Ureter (tissue), 1 donor: ENCODE measurements at regions not wholly inside any gene's neighbourhood (a gene's known extent, or its start where the extent isn't known, plus 50 kb on each side); places are given as distances from the start of the nearest gene placed in this dataset.

ENCODE experiments used
- DNase-seq: peaks from one replicate; pipeline ENCODE4 v3.0.0-alpha.2; 2020; ENCODE audit warnings: low spot score
- donor health status: DM: yes; HTN: yes; CAD: no.

DNA sequence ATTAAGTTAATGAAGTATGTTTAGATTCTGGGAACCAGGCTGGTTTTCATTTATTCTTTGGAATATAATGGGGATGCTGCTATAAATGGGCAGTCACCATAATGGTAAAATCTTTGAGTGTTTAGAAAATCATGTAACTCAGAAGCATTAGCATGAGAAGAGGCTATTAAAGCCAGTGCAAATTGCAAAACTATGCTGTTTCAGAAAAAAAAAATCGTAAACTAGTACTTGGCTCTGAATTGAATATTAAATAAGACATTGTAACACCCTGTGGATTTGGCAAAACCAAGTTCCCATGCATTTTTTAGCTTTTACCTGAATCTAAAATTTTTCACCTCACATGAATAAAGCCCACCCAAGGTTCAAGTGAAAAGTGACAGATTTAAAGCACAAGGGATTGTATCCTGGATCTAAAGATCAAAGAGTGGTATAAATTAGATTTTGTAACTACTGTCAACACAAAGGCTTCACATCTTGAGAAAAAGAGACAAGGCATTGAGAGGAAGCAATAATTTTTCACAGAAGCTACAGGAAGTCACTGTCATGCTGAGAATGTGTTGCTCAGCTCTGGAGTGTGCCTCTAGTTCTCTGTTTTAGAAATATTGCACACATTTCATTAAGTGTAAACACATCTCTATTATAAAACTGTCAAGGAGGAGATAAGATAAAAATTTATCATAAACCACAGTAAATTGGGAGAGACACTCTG, 142.2 kb downstream of the ABCA8 start:
- DNase-seq = no peak

DNA sequence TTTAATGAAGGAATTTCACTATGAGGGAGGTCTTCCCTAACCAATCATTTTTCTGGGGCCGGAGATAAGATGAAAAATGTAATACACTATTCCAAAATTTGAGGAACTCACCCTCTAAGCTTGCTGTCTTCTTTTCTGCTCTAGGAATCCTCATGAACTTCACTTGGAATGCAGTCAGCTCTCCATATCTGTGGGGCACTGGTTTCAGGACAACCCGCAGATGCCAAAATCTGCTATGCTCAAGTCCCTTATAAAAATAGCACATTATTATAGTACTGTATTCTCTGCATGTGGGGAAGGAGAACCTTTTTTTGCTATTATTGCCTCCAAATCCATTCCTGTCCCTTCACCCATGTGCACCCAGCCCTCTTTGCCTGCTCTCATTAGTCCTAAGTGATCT, 146.0 kb downstream of the ABCA8 start:
- DNase-seq = no peak

DNA sequence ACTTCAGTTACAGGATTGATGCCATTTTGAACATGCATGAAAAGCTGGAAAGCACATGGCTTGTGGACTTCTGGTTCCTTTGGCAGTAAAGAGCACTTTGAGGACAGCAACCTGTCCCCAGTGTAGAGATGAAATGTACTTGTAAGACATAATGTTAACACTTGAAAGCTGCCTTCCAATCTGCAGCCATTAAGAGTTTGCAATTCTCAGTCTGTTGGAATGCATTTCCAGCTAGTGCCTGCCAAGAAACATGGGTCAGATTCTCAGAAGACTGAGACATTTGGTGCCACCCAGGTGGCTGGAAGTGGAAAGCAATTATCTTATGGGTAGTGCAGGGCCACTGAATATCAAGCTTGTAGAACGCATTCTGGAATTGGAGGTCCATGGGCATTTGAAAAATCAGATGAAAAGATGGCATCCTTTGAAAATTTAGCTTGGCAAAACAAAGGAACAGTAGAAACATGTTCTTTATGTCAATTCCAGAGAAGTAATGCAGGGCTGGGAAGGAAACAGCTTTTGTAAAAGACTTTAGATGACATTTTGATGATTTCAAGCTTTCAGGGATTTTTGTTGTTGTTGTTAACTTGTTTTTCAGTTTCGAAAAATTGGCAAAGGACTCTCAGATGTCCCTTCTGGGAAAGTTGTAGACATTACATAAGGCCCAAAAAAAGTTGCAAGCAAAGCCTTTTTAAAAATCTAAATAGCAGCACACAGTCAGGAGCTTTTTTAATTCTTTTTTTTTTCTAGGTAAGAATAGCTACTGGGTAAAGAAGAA, 147.0 kb downstream of the ABCA8 start:
- DNase-seq = no peak

DNA sequence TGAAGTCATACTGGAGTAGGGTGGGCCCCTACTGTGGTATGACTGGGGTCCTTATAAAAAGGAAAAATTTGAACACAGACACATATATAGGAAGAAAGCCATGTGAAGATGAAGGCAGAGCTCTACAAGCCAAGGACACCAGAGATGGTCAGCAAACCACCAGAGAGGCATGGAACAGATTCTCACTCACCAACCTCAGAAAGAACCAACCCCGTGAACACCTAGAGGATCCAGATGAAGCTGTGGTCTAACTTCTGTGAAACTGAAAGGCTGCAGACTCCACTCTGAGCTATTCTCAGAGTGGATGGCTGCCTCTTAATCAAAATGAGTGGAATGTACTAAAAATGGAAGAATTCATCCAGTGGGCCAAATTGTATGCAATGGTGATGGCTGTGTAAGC, 149.6 kb downstream of the ABCA8 start:
- no peak for DNase-seq

DNA sequence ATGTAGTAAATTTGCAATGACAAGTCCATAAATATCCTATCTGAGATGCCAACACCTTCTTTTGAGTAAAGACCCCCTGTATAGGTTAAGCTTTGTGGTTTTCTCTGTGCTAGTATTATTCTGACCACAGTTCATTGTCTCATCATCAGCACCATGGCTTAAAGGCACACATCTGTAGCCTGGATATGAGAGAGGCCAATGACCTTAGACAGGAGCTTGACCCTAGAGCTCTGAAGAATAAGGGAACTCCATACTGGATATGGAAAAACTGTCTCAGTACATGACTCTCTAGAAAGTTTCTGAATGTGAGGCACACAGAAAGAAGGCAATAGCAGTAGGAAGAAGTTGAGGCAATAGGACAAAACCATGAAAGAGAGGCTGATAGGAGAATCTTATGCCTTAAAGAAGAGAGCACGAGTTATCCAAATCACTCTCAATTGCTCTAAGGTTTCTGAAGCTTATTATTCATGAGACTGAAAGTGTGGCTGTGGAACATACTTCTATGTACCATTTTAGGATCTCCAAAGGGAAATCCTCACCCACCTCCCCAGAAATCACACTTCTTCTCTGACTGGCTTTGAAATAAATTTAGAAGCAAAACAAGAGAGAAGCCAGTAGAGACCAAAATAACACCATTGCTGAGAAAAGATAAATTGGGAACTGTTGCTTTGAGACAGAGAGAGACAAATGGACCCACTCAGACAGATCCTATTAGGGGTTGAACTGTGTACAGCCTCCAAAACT, 150.2 kb downstream of the ABCA8 start:
- DNase-seq = no peak

DNA sequence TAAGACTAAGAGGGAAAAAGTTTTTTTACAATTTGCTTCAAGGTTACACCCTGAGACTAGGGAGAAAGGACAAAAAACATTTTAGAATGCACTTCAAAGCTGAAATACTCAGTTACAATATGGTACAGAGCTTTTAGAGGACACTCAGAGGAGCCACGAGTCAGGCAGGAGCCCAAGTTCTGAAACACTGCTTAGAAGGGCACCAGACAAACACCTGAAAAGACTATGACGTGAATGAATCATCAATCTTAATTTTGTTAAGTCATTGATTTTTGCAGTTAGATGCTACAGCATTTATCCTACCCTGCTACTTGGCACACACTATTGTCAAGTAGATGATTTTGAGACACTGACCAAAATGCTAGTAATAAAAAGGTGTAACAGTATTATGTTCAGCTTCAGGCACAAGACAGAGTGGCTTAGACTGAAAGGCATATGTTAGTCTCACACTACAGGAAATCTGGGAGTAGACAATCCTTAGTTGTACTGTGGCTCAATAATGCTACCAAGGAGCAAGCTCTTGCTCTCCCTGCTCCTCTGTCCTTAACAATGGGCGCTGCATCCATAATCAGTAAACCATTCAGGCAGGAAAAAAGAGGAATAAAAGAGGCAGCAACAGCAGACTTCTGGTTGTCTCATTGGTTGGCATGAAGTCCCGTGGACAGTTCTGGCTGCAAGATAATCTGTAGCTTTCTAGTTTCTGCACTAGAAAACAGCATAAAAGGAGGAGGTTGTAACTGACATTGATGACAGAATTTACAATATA, 151.8 kb downstream of the ABCA8 start:
- DNase-seq = no peak

DNA sequence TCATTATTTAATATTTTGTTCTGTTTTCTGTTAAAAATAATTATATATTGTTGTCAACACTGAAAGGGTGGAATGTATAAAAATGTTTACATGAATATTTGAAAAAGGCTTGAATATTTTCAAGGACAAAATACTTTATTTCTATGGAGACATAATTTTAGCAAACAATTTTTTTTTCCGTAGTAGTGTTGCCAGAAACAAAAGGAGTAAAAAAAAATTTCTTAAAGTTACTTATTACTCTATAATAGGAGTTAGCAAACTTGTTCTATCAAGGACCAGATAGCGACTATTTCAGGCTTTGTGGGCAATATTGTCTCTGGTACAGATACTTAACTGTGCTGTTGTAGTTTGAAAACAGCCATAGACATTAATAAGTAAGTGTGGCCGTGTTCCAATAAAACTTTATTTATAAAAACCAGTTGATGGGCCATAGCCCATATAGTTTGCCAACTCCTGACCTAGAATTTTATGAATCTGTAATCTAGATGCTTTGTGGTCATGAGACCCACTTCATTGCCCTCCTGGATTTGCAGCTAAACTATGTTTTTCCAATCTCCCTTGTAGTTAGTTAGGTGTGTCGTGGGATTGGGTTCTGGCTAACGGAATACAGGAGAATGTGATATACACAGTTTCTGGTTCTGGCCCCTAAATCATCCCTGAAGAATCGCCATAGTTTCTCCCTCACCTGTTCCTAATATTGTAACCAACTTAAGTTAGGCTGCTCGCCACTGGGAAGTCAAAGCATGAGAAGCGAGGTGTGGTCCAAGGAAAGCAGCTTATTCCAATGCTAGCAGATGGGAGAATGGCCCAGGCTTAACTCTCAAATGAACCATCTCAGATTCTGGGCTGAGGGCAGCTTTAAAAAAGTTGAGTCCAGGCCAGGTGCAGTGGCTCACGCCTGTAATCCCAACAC, 153.6 kb downstream of the ABCA8 start:
- DNase-seq = no peak

DNA sequence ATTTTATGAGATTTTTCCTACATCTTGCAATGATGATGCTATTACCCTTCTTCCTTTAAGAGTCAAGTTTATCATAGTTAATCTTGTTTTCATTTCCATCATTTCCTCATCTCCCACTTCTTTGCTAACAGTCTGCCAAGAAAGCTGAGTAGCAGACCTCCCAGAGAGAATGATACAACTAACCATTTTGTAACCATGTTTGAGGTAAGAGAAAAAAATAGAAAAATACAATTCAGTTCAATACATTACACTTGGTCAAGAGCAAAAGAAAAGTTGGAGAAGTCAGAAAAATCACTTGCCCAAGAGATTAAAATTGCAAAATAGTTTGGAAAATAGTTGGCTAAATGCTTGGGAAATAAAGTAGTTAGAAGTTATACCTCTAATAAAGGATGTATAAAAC, 154.4 kb downstream of the ABCA8 start:
- no peak for DNase-seq

DNA sequence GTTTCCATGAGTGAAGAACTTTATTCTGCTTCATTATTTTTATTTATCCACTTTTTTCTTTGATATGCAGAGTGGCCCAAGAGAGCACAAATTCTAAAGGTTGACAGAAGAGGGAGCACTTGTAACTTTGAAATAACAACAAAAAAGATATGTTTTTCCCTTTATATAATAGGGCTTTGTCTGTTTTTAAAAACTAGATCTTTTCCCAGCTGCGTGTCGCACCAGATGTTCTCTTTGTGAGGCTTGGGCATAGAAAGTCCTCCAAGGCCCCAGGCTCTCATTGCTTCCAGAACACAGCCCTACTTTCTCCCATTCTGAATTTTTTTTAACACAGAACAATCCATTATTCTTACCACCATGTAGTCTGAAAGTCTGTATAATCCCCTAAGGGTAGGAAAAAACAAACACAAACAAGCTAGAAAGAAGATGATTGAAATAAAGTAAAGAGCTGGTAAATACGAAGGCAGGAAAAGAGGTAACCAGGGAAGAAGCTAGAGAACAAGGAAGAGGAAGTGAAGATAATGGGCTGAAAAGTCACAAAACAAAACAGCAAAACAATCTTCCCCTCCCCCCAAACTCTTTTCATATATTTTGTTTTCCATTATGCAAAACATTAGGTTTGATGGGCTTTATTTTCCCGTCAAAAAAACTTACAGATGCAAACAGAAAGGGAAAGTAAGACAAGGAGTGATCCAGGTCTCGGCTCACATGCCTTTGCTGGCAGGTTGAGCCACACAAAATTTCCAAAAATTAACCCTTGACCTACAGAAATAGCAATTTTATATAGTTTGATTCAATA, 160.4 kb downstream of the ABCA8 start:
- no peak for DNase-seq

DNA sequence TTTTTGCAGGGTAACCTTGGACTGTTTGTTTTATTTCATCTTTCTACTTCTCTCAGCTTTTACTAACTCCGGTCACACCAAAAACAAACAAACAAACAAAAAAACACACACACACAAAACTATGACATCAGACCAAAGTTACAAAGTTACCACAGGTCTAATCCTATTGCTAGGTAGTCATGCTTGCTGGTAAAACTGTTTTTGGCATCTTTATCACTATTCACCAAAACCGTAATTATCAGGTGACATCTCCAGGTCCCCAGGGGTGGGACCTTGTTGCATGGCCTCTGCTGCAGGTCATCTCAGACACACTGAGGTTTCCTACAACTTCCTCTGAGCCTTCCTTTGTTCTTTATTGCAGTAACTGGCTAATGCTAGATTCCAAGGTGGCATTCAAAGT, 162.3 kb downstream of the ABCA8 start:
- no peak for DNase-seq

DNA sequence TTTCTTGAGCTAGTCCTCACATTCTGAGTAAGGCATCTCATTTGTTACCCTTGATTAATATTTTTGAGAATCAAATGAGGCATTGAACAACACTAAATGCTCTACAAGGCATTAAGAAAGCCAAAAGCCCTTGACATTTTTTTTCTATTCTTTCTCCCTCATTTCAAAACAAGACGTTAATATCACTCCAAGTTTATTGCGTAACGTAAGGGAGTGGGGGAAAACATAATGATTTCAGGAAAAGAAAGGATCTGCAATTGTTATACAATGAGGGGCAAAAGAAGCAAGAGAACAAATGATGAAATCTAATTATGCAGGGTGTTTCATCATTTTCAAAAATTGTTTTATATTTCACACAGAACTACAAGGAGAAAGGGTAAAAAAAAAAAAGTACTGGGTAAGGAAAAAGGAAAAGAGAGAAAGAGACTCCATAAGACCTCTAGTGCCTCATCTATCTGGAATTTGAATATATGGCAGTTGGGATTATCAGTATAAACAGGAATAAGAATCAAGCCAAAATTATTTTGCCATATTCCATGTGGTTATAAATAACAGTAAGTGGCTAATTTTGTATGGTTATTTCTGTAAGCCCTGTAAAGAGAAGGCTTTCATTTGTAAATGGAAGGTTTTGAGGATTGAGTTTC, 163.0 kb downstream of the ABCA8 start:
- DNase-seq = no peak

DNA sequence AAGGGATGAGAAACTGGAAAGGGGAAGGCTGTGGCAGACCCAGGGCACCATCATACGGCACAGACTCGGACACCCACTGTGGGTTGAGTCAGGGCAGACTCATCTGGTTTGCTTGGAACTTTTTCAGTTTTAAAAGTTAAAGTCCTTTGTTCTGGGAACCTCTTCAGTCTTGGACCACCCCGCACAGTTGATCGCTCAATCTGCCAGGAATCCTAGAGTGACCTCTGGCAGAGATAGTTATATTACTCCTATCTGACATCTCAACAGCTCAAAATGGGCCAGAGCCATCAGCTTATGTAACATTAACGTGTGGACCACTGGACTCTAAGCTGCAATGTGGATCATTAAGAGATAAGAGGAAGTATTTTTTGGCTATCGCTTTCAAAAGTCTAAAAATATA, 164.3 kb downstream of the ABCA8 start:
- DNase-seq = no peak

DNA sequence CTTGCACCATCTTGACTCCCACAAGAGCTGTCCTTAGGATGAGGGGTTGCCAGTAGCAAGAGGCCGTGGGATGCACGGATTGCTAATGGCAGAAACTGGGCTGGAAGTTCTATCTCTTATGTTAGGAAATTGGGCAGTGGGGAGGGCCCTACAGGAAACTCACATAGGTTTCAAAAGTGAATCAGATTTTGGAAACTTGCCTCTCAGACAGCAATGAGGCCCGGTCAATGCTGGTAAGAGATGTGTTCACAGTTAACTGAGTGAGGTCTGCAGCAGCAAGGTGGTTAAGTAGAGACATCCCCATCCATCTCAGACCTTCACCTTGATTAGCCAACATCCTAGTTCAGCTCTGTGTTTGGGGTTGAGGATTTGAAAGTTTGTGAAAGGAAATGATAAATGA, 164.7 kb downstream of the ABCA8 start:
- no peak for DNase-seq

DNA sequence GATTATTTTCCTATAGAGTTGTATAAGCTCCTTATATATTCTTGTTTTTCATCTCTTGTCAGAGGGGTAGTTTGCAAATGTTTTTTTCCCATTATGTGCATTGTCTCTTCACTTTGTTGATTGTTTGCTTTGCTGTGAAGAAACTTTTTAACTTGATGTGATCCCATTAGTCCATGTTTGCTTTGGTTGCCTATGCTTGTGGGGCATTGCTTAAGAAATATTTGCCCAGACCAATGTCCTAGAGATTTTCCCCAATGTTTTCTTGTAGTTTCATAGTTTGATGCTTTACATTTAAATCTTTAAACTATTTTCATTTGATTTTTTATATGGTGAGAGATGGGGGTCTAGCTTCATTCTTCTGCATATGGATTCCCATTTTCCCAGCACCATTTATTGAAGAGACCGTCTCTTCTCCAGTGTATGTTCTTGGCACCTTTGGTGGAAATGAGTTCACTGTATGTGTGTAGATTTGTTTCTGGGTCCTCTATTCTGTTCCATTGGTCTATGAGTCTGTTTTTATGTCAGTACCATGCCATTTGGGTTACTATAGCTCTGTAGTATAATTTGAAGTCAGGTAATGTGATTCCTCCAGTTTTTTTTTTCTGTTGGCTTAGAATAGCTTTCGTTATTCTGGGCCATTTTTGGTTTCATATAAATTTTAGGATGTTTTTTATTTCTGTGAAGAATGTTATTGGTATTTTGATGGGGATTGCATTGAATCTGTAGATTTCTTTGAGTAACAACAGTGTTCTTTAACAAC, 165.8 kb downstream of the ABCA8 start:
- no peak for DNase-seq

DNA sequence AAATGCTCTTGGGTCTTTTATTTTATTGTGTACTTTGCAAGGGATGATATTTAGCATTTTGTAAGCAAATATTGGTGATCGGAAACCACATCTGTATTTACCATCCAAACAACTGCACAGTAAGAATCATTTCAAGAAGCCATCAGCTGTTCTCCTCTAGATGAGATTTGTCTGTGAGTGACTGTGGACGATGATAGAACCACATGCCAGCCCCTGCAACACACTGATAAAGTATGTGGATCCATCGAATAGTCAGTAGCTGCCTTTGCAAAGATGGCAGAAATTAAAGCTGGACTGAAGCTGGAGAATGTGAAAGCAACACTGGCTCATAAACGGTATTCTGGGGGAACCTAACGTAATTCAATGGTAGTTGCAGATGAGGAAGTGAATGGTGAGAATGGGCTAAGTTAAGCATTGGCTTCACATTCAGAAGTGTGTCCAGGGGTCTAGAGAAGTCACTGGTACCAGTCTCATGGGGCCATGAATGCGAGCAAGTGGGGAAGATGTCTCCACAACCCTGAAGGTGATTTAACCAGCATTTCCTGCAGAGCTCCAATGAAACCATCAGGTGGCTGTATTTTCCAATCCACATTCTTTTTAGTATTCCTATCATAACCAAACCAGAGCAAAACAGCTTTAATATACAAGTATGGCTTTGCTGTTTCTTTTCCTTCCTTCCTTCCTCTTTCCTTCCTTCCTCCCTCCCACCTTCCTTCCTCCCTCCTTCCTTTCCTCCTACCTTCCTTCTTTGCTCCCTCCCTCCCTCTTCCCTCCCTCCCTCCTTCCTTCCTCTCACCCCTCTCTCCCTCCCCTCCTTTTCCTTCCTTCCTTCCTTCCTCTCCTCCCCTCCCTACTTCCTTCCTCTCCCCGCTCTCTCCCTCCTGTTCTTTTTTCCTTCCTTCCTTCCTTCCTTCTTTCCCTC, 169.4 kb downstream of the ABCA8 start:
- no peak for DNase-seq

DNA sequence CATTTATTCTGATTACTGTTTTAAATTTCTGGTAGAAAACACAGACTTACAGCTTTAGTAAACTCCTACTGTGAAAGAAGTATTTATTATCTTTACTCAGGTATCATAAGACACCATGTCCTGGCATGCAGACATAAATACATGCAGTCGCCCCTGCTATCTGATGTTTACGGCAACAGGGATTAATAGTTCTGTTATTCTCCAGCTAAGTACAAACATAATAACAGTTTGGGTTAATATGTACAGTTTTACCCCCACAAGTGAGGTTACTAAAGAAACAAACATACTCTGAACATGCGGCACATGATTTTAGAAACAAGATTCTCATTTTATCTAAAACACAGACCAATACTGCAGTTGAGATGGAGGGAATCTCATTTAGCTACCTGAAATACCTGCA, 170.8 kb downstream of the ABCA8 start:
- DNase-seq = no peak

DNA sequence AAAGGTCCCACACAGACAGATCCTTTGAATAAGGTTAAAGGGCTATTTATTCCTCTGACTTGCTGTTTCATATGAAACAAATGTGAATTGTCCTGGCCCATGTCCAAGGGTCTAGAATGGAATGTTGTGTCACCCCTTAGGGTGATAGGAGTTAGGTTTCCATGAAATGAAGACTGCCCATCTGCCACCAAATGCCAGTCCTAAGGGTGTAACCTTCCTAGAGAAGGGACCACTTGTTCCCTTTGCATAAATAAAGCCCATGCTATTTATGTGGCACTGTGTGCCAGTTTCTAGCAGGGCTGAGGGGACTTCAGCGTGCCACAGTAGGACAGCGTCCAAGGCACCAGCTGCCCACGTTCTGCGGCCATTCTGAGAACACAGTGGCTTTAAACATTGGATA, 171.3 kb downstream of the ABCA8 start:
- no peak for DNase-seq

DNA sequence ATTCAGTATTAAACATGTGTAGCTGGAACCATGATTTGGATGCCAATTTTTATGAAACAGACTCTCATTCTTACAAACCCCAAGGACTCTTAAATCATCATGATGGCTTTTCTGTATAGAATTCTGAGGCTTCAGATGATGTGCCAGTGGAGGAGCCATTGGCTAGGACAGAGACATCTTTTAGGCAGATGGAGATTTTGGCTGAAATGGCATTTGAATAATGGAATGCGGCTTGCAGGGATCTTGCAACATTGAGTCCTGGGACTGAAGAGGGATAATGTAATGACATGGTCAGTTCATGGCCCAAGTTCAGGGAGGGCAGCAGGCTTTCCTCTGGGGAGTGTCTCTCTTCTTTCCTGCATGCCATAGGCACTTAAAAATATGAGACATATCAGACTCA, 172.4 kb downstream of the ABCA8 start:
- no peak for DNase-seq
